ENCODE measurements at regions not wholly inside any gene's neighbourhood (a gene's known extent, or its start where the extent isn't known, plus 50 kb on each side); places are given as distances from the start of the nearest gene placed in this dataset.

DNA sequence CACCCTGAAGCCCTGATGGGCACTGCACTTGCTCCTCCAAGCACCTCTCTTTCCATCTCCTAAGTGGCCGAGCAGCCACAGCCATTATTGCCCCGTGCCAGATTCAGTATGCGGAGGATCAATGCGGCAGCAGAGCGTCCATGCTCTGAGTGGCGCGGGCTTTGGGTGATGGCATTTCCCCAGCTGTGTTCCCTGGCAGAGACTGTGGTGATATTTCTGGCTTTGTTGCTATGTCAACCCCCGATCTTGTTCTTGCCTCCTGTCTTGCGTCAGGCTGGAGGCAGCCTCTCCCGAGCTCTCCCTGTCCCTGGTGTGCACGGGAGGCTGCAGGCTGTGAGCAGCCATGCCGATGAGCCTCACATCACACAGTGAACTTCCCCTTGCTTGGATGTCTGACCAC, 1018.6 kb downstream of the TBC1D22A start:
- no peaks in the 10 kb centered on the region for H3K36me3 ChIP-seq
- WGBS, 4 donors, result 82 to 87% (median 85%) methylated on average over 12 of the region's 12 CpGs
- intact Hi-C loops (cut with DNase I), result no loop called here
- ATAC-seq, result no peak
- TF ChIP-seq POLR2A (IDR thresholded peaks at IDR 0.05) (no peak), CTCF (IDR thresholded peaks at IDR 0.05) (no peak)
- DNase-seq, result no peak
- no peak overlapping the region for H3K4me3 ChIP-seq
- no peaks in the 10 kb centered on the region for H3K4me1 ChIP-seq
- peaks cover 0 to 27% (median 0%) of the 10 kb centered on the region in 9 donors for H3K27me3 ChIP-seq
- H3K27ac ChIP-seq, result no peak overlapping the region
- H3K9me3 ChIP-seq, result peaks cover 0 to 11% (median 1%) of the 10 kb centered on the region in 12 donors

- intact Hi-C loops (cut with DNase I), result no loop called here
- ATAC-seq (no peak), DNase-seq (no peak)
- H3K36me3 ChIP-seq, result no peaks in the 10 kb centered on the region
- no peaks in the 10 kb centered on the region for H3K4me1 ChIP-seq
- H3K4me3 ChIP-seq, result no peak overlapping the region
- no peak overlapping the region for H3K27ac ChIP-seq
- H3K9me3 ChIP-seq, result peaks cover 0 to 8% (median 1%) of the 10 kb centered on the region in 12 donors
- 83 to 91% (median 85%) methylated on average over 14 of the region's 14 CpGs for WGBS, 4 donors
- TF ChIP-seq CTCF (IDR thresholded peaks at IDR 0.05), result no peak
- TF ChIP-seq POLR2A (IDR thresholded peaks at IDR 0.05), result no peak
- peaks cover 0 to 27% (median 0%) of the 10 kb centered on the region in 9 donors for H3K27me3 ChIP-seq
Measured at GRCh38 chr22:47780281-47780875, 1017.9 kb downstream of the TBC1D22A start.

GRCh38 chr22:47779474-47779873, 1017.0 kb downstream of the TBC1D22A start:
- no peak for TF ChIP-seq CTCF (IDR thresholded peaks at IDR 0.05)
- no peak for TF ChIP-seq POLR2A (IDR thresholded peaks at IDR 0.05)
- H3K27ac ChIP-seq, result no peak overlapping the region
- no peaks in the 10 kb centered on the region for H3K4me1 ChIP-seq
- 11 to 23% (median 14%) methylated on average over 7 of the region's 7 CpGs for WGBS, 4 donors
- no peak overlapping the region for H3K4me3 ChIP-seq
- intact Hi-C loops (cut with DNase I), result no loop called here
- H3K9me3 ChIP-seq, result no peaks in the 10 kb centered on the region
- no peaks in the 10 kb centered on the region for H3K36me3 ChIP-seq
- peaks cover 0 to 20% (median 0%) of the 10 kb centered on the region in 9 donors for H3K27me3 ChIP-seq
- ATAC-seq, result no peak
- DNase-seq, result no peak

- no peaks in the 10 kb centered on the region for H3K36me3 ChIP-seq
- no peaks in the 10 kb centered on the region for H3K9me3 ChIP-seq
- TF ChIP-seq POLR2A (IDR thresholded peaks at IDR 0.05) (no peak), CTCF (IDR thresholded peaks at IDR 0.05) (no peak)
- no peak for DNase-seq
- no peak overlapping the region for H3K27ac ChIP-seq
- intact Hi-C loops (cut with DNase I), result no loop called here
- no peak for ATAC-seq
- 89 to 92% (median 90%) methylated on average over 13 of the region's 13 CpGs for WGBS, 4 donors
- H3K27me3 ChIP-seq, result peaks cover 0 to 9% (median 0%) of the 10 kb centered on the region in 9 donors
- no peak overlapping the region for H3K4me3 ChIP-seq
- no peaks in the 10 kb centered on the region for H3K4me1 ChIP-seq
Measured at GRCh38 chr22:47778160-47778658, 1015.8 kb downstream of the TBC1D22A start.

Measured in heart left ventricle (tissue), 16 donors.